SK-N-SH (cell line): ENCODE measurements at regions not wholly inside any gene's neighbourhood (a gene's known extent, or its start where the extent isn't known, plus 50 kb on each side); places are given as distances from the start of the nearest gene placed in this dataset.

ENCODE experiments used
- CTCF ChIA-PET: fragments of 300-600, 350-600 bp; formaldehyde crosslinking; extraction: SDS; loops from one replicate; lab custom pipeline; 2021; lab: Yijun Ruan, JAX
- POLR2A ChIA-PET: fragments of 350-600 bp; sonication (Branson Sonifier 250); formaldehyde crosslinking; extraction: SDS; loops from one replicate; lab custom pipeline; 2020; ENCODE audit warnings: antibody characterized with exemption, inconsistent platforms; lab: Yijun Ruan, JAX
- DNase-seq: peaks from one replicate; pipeline ENCODE4 v3.0.0; 2012
- H2AFZ ChIP-seq: fragments of 200-600 bp; sonication (generic); 2 replicates; pipeline ENCODE4 v1.8.1; 2016; ENCODE audit warnings: antibody characterized with exemption, mild to moderate bottlenecking, low read depth
- H3F3A ChIP-seq: fragments of 200-600 bp; sonication (generic); replicated peaks from 2 replicates; pipeline ENCODE3; 2016; ENCODE audit warnings: antibody characterized with exemption, mild to moderate bottlenecking; ENCODE audit not compliant: insufficient read depth
- H3K27ac ChIP-seq, 2 experiments: fragments of 200-500 bp in 1 of 2; fragments of 200-600 bp in 1 of 2; sonication (Bioruptor generic) in 1 of 2; sonication (generic), shearing (Covaris generic) in 1 of 2; 2 replicates each; pipeline versions ENCODE4 v1.5.1 to v1.6.1; 2014 to 2016; ENCODE audit warnings: low read depth in 2 of 2, inconsistent platforms in 1 of 2, low read length in 1 of 2, mild to moderate bottlenecking in 1 of 2, mixed read lengths in 1 of 2
- H3K27me3 ChIP-seq: fragments of 200-600 bp; sonication (generic), shearing (Covaris generic); 2 replicates; pipeline ENCODE4 v1.6.1; 2016; ENCODE audit warnings: mixed run types; ENCODE audit not compliant: insufficient read depth
- H3K36me3 ChIP-seq, 2 experiments: fragments of 200-500 bp in 1 of 2; fragments of 200-600 bp in 1 of 2; sonication (Bioruptor generic) in 1 of 2; sonication (generic) in 1 of 2; replicated peaks in 1 of 2; 2 replicates each; pipeline versions ENCODE3 to v1.5.1; 2014 to 2016; ENCODE audit warnings: low read length in 1 of 2, mild to moderate bottlenecking in 1 of 2; ENCODE audit not compliant: insufficient read depth in 2 of 2, control insufficient read depth in 1 of 2
- H3K4me1 ChIP-seq, 2 experiments: fragments of 200-500 bp in 1 of 2; fragments of 200-600 bp in 1 of 2; sonication (Bioruptor generic) in 1 of 2; sonication (generic), shearing (Covaris generic) in 1 of 2; 2 replicates each; pipeline versions ENCODE4 v1.5.1 to v1.6.1; 2014 to 2016; ENCODE audit warnings: low read depth in 1 of 2, low read length in 1 of 2, mixed run types in 1 of 2; ENCODE audit not compliant: insufficient read depth in 2 of 2, control insufficient read depth in 1 of 2
- H3K4me2 ChIP-seq: fragments of 200-600 bp; sonication (generic), shearing (Covaris generic); 2 replicates; pipeline ENCODE4 v1.6.1; 2017; ENCODE audit warnings: mixed run types
- H3K4me3 ChIP-seq, 2 experiments: fragments of 200-500 bp in 1 of 2; fragments of 200-600 bp in 1 of 2; sonication (Bioruptor generic) in 1 of 2; sonication (generic), shearing (Covaris generic) in 1 of 2; 2 replicates each; pipeline versions ENCODE4 v1.5.1 to v1.8.1; 2014 to 2016; ENCODE audit warnings: low read depth in 2 of 2, inconsistent platforms in 1 of 2, low read length in 1 of 2, mild to moderate bottlenecking in 1 of 2, mixed read lengths in 1 of 2, moderate library complexity in 1 of 2
- H3K79me2 ChIP-seq: fragments of 200-600 bp; sonication (generic); 2 replicates; pipeline ENCODE4 v1.8.1; 2017; ENCODE audit warnings: mild to moderate bottlenecking; ENCODE audit not compliant: insufficient read depth
- H3K9ac ChIP-seq: fragments of 200-600 bp; sonication (generic); 2 replicates; pipeline ENCODE4 v1.6.1; 2017; ENCODE audit warnings: mixed run types
- H3K9me2 ChIP-seq: fragments of 200-600 bp; sonication (generic); 2 replicates; pipeline ENCODE4 v1.6.1; 2017; ENCODE audit warnings: mixed run types
- H3K9me3 ChIP-seq: fragments of 200-600 bp; sonication (generic); 2 replicates; pipeline ENCODE4 v1.6.1; 2017; ENCODE audit warnings: mixed run types, mild to moderate bottlenecking, moderate library complexity
- H4K20me1 ChIP-seq: fragments of 200-600 bp; sonication (generic); 2 replicates; pipeline ENCODE4 v1.6.1; 2017; ENCODE audit warnings: mild to moderate bottlenecking, mixed run types; ENCODE audit not compliant: insufficient read depth
- CHD2 ChIP-seq: fragments of 150-350 bp; IDR thresholded peaks from 2 replicates; pipeline ENCODE4 v1.6.1; 2018; ENCODE audit warnings: low read length; ENCODE audit not compliant: partially characterized antibody
- FOXM1 ChIP-seq: IDR thresholded peaks from 2 replicates; pipeline ENCODE4 v1.4.0; 2012; ENCODE audit warnings: low read depth, mild to moderate bottlenecking
- GABPA ChIP-seq: IDR thresholded peaks from 2 replicates; pipeline ENCODE4 v1.4.0; 2012; ENCODE audit warnings: low read depth, mild to moderate bottlenecking
- GATA2 ChIP-seq: sonication (generic); formaldehyde crosslinking; IDR thresholded peaks from 2 replicates; pipeline ENCODE4 v1.5.0; 2020; ENCODE audit warnings: mild to moderate bottlenecking, missing genetic modification reagents
- JUND ChIP-seq: IDR thresholded peaks from 2 replicates; pipeline ENCODE4 v1.4.0; 2012
- MEF2A ChIP-seq: IDR thresholded peaks from 2 replicates; pipeline ENCODE4 v1.4.0; 2012; ENCODE audit warnings: low read depth, borderline replicate concordance
- MXI1 ChIP-seq: IDR thresholded peaks from 2 replicates; pipeline ENCODE4 v1.6.1; 2012; ENCODE audit warnings: mild to moderate bottlenecking, low read depth, low read length, improper control_type of control experiment
- NFIC ChIP-seq: IDR thresholded peaks from 2 replicates; pipeline ENCODE4 v1.4.0; 2012; ENCODE audit warnings: borderline replicate concordance
- NRF1 ChIP-seq: IDR thresholded peaks from 2 replicates; pipeline ENCODE4 v1.6.1; 2012; ENCODE audit warnings: low read depth, mild to moderate bottlenecking, low read length
- RCOR1 ChIP-seq: fragments of 150-350 bp; IDR thresholded peaks from 2 replicates; pipeline ENCODE4 v1.6.1; 2017; ENCODE audit warnings: antibody characterized with exemption, low read length
- RFX5 ChIP-seq: IDR thresholded peaks from 2 replicates; pipeline ENCODE4 v1.6.1; 2012; ENCODE audit warnings: mild to moderate bottlenecking, improper control_type of control experiment, low read length
- RXRA ChIP-seq: IDR thresholded peaks from 2 replicates; pipeline ENCODE4 v1.4.0; 2012; ENCODE audit warnings: low read depth, mild to moderate bottlenecking, borderline replicate concordance
- SIN3A ChIP-seq: IDR thresholded peaks from 2 replicates; pipeline ENCODE4 v1.6.1; 2012; ENCODE audit warnings: low read depth, mild to moderate bottlenecking, low read length, moderate library complexity, borderline replicate concordance
- SMC3 ChIP-seq: IDR thresholded peaks from 2 replicates; pipeline ENCODE4 v1.6.1; 2012; ENCODE audit warnings: low read depth, low read length, improper control_type of control experiment
- TCF12 ChIP-seq: IDR thresholded peaks from 2 replicates; pipeline ENCODE4 v1.4.0; 2012
- TEAD4 ChIP-seq: IDR thresholded peaks from 2 replicates; pipeline ENCODE4 v1.4.0; 2012; ENCODE audit warnings: mild to moderate bottlenecking, borderline replicate concordance; ENCODE audit not compliant: insufficient read depth
- WGBS: methylation state at CpG from one replicate; pipeline ENCODE4 v1.1.6; 2017; ENCODE audit warnings: low lambda C conversion rate; 5-methylcytosine and 5-hydroxymethylcytosine counted together
- TF ChIP-seq, protein P1 (sequence below): IDR thresholded peaks from 2 replicates; pipeline ENCODE4 v1.4.0; 2012; ENCODE audit warnings: low read depth

DNA sequence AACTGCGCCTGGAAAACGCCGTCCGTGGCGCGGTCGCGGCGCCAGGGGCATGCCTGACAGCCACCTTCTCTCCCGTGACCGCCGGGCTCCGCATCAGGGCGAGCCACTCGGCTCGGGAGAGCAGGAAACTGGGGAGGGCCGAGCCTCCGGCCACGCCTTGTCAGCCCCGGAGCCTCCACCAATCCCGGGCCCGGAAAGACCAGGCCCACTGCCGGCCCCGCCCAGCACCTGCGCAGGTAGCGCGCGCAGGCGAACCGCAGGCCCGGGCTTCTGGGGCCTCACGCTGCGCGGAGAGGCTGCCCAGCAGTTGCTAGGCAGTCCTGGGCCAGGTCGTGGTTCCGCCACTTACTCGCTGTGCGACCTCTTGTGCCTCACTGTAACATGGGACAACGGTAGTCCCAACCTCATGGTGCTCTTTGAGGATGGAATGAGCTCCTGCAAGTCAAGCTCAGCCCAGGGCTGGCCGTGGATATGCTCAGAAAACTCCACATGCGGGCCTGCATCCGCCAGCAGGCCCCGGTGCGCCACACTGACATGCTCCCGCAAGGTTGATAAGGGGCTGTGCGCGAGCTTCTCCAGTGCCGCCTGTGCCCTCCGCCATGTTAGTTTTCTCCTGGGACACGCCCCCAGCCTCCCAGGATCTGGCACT is 97.1 kb downstream of the INHBB start:
- TF ChIP-seq CHD2 = no peak
- TF ChIP-seq TCF12 = no peak
- no peak for TF ChIP-seq FOXM1
- TF ChIP-seq RXRA = no peak
- no peak for TF ChIP-seq NRF1
- no peak for TF ChIP-seq SMC3
- no peak for TF ChIP-seq NFIC
- no peak for TF ChIP-seq MXI1
- no peak for TF ChIP-seq RFX5
- TF ChIP-seq SIN3A = no peak
- no peak for TF ChIP-seq GABPA
- 82% methylated on average over 17 of the region's 50 CpGs for WGBS
- Histone ChIP-seq H3K36me3 (no peaks in the 10 kb centered on the region), H3K4me1 (no peaks in the 10 kb centered on the region; a peak in 1 of 4 replicates), H3K79me2 (no peaks in the 10 kb centered on the region), H2AFZ (no peak overlapping the region), H4K20me1 (no peaks in the 10 kb centered on the region), H3F3A (no peaks in the 10 kb centered on the region), H3K9me3 (no peaks in the 10 kb centered on the region), H3K9ac (no peak overlapping the region), H3K27me3 (peaks cover 34% of the 10 kb centered on the region; the same call in 1 of the 2 replicates), H3K9me2 (no peaks in the 10 kb centered on the region), H3K4me2 (no peak overlapping the region), H3K4me3 (no peak overlapping the region), H3K27ac (no peak overlapping the region)
- POLR2A ChIA-PET = no interaction called here
- CTCF ChIA-PET = interaction anchor here (2.5 kb wide), 1 partner anchor 100 kb away, joined by 9 read pairs; no protein-coding TSS in a partner anchor
- no peak for DNase-seq

DNA sequence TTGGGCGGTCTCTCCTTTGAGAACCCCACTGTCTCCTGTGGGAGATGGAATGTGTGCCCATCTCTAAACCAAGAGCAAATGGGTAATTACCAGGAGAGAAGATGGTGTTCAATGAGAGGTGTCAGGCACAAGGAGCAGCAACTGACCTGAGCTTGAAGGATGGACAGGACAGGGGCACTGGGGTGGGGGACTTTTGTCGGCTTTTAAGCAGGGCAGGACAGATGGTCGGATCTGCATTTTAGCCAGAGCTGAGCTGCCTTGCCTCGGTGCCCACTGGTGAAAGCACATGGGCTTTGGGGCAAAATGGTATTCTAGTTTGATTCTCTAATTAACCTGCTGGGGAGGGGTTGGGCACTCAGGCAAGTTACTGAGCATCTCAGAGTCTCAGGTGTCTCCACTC is 98.0 kb downstream of the INHBB start:
- no peak overlapping the region for H3K4me3 ChIP-seq
- no peaks in the 10 kb centered on the region for H3K9me3 ChIP-seq
- H3K79me2 ChIP-seq = no peaks in the 10 kb centered on the region
- H3K9ac ChIP-seq = no peak overlapping the region
- no peaks in the 10 kb centered on the region for H4K20me1 ChIP-seq
- no peaks in the 10 kb centered on the region; a peak in 1 of 4 replicates for H3K4me1 ChIP-seq
- CTCF ChIA-PET = interaction anchor here (2.5 kb wide), 1 partner anchor 101 kb away, joined by 9 read pairs; no protein-coding TSS in a partner anchor
- no peak overlapping the region for H3K27ac ChIP-seq
- no peak for DNase-seq
- no peaks in the 10 kb centered on the region for H3K9me2 ChIP-seq
- no peaks in the 10 kb centered on the region for H3K36me3 ChIP-seq
- 60% methylated on average over 4 of the region's 4 CpGs for WGBS
- H3F3A ChIP-seq = no peaks in the 10 kb centered on the region
- TF ChIP-seq GATA2 (CRISPR knock-in tag) (no peak), JUND (no peak), TEAD4 (no peak), RCOR1 (no peak), SMC3 (no peak), MEF2A (no peak)
- TF ChIP-seq, protein P1, sequence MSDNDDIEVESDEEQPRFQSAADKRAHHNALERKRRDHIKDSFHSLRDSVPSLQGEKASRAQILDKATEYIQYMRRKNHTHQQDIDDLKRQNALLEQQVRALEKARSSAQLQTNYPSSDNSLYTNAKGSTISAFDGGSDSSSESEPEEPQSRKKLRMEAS = no peak
- TF ChIP-seq, all 33 proteins: peak for 0
- no peak overlapping the region for H2AFZ ChIP-seq
- H3K4me2 ChIP-seq = no peak overlapping the region
- POLR2A ChIA-PET = no interaction called here
- peaks cover 36% of the 10 kb centered on the region; the same call in 1 of the 2 replicates for H3K27me3 ChIP-seq
